ENCODE measurements at regions not wholly inside any gene's neighbourhood (a gene's known extent, or its start where the extent isn't known, plus 50 kb on each side); places are given as distances from the start of the nearest gene placed in this dataset.

- no peak for DNase-seq (ENCODE audit: insufficient read length, low spot score)
- no peak for TF ChIP-seq CTCF (IDR thresholded peaks at IDR 0.05; ENCODE audit: insufficient read depth, missing control alignments)
- FAIRE-seq: no peak
These were observed 326.1 kb downstream of the BCL11B start for GRCh38 chr14:98945611-98946570.

- DNase-seq (ENCODE audit: insufficient read length, low spot score) (no peak), FAIRE-seq (no peak)
- TF ChIP-seq CTCF (IDR thresholded peaks at IDR 0.05; ENCODE audit: insufficient read depth, missing control alignments): no peak
These were observed 325.1 kb downstream of the BCL11B start for GRCh38 chr14:98946940-98947339.

- no peak for TF ChIP-seq CTCF (IDR thresholded peaks at IDR 0.05; ENCODE audit: insufficient read depth, missing control alignments)
- FAIRE-seq (no peak), DNase-seq (ENCODE audit: insufficient read length, low spot score) (no peak)
These were observed 323.9 kb downstream of the BCL11B start for GRCh38 chr14:98947911-98948595.

DNA sequence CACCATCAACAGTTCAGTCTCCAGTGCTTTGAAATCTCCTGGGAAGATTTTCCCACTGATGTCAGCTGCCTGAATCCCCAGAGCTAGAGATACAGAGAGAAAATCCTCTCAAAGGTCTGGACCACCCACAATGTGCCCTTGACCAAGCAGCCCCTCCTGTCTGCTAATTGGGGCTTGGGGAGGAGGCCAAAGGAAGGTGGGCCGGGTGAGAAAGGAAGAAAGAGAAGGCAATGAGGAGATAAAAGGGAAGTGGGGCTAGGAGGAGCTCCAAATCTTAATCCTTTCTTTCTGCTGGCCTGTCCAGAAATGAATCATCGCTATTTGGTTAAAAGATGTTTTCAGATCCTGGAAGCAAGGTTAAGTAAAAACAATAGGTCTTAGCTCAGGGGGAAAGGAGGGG, 322.9 kb downstream of the BCL11B start:
- DNase-seq (ENCODE audit: insufficient read length, low spot score) (no peak), FAIRE-seq (no peak)
- TF ChIP-seq CTCF (IDR thresholded peaks at IDR 0.05; ENCODE audit: insufficient read depth, missing control alignments): no peak

- no peak for DNase-seq (ENCODE audit: insufficient read length, low spot score)
- TF ChIP-seq CTCF (IDR thresholded peaks at IDR 0.05; ENCODE audit: insufficient read depth, missing control alignments): no peak
- FAIRE-seq: no peak
These were observed 322.4 kb downstream of the BCL11B start for GRCh38 chr14:98949481-98950135.

DNA sequence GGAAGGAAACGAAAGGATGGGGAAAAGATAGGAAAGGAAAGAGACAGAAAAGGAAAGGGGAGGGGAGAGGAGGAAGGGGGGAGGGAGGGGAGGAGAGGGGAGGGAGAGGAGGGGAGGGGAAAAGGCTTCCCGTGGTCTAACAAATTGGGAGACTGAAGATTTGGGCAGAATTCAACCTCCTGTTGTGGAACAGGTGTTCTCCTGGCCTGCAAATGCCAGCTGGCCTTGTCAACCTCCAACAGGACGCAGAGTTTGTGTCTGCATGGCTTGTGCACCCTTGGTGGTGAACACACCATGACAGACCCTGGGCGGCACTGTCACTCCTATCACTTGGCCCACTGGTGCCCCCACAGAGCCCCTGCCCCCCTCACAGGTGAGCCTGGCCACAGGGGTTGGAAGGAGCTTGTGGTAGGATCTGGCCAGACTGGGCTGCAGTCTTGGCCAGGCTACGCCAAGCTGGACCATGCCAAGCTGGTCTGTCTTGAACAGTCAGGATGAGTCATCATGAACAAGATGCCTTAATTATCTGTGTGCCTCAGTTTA, 321.6 kb downstream of the BCL11B start:
- no peak for DNase-seq (ENCODE audit: insufficient read length, low spot score)
- no peak for FAIRE-seq
- TF ChIP-seq CTCF (IDR thresholded peaks at IDR 0.05; ENCODE audit: insufficient read depth, missing control alignments): no peak
